Anterior cingulate cortex (tissue), 58 donors: ENCODE measurements at regions not wholly inside any gene's neighbourhood (a gene's known extent, or its start where the extent isn't known, plus 50 kb on each side); places are given as distances from the start of the nearest gene placed in this dataset.

Source experiments
- DNase-seq, 58 donors: peaks; one replicate each; lab custom pipeline; 2025; lab: John Stamatoyannopoulos, UW

DNA sequence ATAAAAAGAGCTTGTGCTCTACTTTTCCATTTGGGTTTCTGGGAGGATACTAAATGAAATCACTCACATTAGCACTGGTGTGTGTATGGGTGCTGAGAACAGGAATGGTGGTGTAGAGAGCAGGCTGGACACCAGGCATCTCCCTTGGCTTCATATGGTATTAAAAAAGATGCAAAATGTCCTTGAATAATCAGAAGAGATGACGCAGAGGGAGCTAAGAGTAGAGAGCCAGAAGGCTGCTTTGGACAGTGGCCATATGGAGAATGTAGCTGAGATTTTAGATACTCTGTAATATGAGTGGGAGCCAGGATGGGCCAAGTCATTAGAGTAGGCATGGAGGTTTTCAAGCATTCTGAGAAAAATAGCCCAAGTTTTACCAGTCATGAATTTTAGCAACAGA, 112.3 kb upstream of the ZRANB2 start:
- DNase-seq, result peak in 18 of 58 donors; percentile 1 to 59 (median 16)

DNA sequence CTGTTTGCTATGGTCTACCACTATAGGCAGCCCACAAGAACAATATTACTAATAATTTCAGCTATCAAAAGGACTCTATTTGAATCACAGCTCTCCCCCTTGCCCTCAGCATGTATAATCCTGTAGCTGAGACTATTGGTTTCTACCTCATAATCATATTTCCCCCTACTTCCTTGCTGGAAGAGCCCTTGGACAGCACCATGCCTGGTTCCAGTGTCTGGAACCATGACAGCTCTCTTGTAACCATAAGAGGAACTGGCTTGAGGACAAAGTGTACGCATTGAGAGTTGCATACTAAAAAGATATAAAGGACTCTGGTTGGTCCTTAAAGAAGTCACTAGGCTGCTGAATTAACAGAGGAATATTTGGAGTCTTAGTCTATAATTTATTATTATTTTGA, 110.7 kb upstream of the ZRANB2 start:
- DNase-seq, result no peak

- DNase-seq, result no peak
These were observed 110.0 kb upstream of the ZRANB2 start for GRCh38 chr1:71190843-71191242.

DNA sequence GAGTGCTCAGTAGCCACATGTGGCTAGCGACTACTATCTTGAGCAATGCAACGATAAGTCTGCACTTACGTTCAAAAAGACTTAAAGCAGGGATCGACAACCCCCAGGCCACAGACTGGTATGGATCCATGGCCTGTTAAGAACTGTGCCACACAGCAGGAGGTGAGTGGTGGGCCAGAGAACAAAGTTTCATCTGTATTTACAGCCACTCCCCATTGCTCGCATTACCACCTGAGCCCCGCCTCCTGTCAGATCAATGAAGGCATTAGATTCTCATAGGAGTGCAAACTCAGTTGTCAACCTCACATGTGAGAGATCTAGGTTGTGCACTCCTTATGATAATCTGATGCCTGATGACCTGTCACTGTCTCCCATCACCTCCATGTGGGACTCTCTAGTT, 103.6 kb upstream of the ZRANB2 start:
- DNase-seq, result no peak

DNA sequence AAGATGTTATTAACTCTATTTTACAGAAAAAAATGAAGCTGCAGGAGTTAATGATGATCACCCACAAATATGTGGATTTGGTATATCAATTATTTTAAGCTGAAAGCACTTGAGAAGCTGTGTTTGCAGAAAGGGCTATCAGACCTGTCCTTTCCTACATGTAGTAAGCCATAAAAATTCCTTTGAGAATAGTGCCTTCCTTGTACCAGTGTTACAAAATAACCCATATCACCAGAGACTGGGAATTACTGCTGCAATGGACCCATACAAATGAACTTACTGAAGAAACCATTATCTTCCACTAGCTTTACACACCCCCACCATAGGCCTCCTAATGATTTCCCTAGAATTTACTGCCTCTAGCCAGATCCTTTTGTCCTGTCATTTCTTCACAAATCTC, 99.2 kb upstream of the ZRANB2 start:
- no peak for DNase-seq

DNA sequence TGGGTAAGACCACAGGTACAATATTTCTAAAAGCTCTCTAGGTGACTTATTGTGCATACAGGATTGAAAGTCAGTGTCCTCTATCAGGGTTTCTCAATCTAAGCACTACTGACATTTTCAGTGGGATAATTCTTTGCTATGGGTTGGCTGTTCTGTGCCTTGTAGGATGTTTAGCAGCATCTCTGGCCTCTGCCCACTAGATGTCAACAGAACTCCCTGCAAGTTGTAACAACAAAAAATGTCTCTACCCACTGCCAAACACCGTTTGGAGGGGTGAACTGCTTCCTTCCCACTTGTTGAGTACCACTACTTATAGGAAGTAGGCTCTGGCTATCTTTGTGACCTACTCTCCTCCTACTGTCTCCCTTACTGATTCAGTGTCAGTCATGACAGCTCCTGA, 90.1 kb upstream of the ZRANB2 start:
- no peak for DNase-seq

DNA sequence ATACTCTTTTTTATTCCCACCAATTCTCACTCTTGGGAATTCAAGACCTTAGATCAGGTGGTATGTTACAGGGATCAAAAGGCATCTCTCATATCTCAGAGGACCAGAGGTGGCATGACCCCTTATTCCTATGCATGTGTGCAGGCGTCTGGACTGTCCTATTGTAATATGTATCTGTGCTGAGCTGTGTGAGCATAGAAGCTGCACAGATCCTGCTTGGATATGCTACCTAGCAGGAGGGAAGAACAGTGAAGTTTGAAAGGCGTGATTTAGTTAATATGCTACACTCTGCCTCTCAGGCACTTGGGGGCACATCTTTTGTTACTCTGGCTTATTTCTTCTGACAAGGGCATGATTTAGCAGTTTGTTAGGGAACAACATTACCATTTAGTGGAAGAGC, 86.7 kb upstream of the ZRANB2 start:
- no peak for DNase-seq

DNA sequence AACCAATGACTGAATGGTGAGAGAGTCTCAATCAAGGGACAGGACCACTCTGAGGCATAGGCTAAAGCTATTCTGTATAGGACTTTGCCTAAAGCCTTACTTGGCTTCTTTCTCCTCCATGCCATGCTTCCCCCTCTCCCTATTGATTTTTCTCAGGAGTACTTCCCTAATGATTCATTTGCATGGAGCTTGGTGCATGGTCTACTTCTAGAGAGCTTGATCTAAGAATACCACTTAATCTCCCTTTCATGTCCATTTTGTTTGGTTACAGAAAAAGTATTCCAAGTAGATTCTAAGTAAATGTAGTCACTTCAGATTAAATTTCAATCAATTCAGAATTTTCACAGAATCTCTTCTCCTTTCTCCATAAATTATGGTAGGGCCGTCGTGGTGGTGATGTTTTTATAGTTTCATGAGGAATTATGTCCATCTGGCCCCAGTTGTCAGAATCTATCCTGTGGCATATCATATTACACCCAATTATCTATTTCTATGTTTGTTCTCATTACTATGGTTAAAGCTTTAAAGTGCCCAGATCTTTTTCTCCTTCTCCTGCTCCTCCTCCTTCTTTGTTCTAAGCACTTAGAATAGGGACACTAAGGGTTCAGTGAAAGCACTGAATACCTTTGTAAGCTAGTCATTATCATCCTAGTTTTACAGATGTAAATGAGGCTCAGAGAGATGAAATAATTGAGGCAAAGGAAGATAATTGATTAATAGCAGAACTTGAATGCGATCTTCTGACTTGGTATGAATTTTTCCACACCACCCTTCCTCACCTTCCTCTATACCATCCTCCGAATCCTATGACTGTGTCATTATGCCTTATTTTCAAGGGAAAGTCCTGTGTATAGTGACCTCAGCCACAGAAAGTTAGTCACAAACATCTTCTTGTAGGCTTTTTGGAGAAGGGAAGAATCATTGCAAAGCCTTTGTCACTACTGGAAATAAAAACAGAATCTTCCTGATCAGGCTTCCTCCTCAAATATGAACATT, 85.6 kb upstream of the ZRANB2 start:
- DNase-seq, result no peak

- no peak for DNase-seq
These were observed 76.9 kb upstream of the ZRANB2 start for GRCh38 chr1:71157715-71158114.

- no peak for DNase-seq
These were observed 76.3 kb upstream of the ZRANB2 start for GRCh38 chr1:71157151-71157550.

GRCh38 chr1:71156590-71156989, 75.8 kb upstream of the ZRANB2 start:
- DNase-seq, result no peak

- DNase-seq, result no peak
These were observed 73.6 kb upstream of the ZRANB2 start for GRCh38 chr1:71154429-71154828.

DNA sequence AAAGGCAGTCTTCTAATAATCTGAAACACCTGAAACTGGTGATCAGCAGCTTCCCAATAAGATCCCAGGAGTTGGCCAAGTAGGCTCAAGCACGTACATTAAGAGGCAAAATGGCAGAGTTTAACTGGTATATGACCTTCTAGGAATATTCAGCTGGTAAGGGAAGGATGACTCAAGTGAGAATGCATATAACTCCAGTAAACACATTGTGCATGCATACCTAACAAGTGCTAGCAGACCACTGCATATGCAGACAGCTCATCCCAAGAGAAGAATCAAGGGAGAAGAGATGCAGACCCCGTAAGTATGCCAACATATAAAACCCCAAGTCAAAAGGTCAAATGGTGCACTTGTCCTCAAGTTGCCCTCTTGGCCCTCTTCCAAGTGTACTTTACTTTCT, 73.0 kb upstream of the ZRANB2 start:
- DNase-seq, result no peak

- DNase-seq, result no peak
These were observed 67.0 kb upstream of the ZRANB2 start for GRCh38 chr1:71147637-71148360.

GRCh38 chr1:71135571-71135970, 54.7 kb upstream of the ZRANB2 start:
- DNase-seq, result no peak
